DMS153 treated with DMSO at 0.1 percent for 48 hours (cell line): ENCODE measurements at regions not wholly inside any gene's neighbourhood (a gene's known extent, or its start where the extent isn't known, plus 50 kb on each side); places are given as distances from the start of the nearest gene placed in this dataset.
"Not testable (repeated sequence)": the region's sequence is repeated elsewhere in the genome, so short reads cannot be mapped to it uniquely, and the experiment has no call there.

Source experiments
- DNase-seq: peaks from one replicate; lab custom pipeline; 2025; ENCODE audit not compliant: unreplicated experiment; lab: John Stamatoyannopoulos, UW

DNA sequence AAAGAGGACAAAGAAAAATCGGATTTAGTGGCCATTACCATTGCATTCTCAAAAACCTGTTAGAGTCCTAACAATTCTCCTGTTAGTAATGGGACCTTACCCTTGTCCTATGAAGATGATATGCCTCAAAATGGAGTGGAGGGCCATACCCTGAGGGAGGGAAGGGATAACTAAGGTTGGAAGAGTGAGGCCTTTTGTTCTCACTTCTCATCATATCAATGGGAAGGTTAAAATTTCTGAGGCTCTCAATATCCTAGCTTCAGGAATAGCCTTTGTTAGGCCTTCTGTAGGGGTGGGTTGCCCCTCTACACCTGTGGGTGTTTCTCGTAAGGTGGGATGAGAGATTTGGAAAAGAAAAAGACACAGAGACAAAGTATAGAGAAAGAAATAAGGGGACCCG is 109.4 kb upstream of the SGIP1 start:
- DNase-seq = not testable (repeated sequence)

DNA sequence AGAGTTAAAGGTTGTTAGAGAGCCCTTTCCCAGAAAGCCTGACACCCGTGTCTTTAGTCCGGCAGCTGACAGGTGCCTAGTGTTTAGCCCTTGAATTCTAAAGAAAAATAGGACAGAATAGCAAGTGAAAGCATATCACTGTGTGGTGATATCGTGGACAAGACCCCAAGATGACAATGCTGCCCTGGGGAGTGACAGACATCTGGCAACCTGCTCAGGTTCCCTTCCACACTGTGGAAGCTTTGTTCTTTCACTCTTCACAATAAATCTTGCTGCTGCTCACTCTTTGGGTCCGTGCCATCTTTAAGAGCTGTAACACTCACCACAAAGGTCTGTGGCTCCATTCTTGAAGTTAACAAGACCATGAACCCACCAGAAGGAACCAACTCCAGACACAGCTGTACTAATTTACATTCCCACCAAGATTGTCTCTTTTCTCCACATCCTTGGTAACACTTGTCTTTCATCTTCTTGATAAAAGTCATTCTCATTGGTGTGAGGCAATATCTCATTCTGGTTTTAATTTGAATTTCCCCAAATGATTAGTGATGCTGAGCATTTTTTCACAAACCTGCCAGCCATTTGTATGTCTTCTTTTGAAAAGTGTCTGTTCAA is 107.6 kb upstream of the SGIP1 start:
- DNase-seq = no peak

DNA sequence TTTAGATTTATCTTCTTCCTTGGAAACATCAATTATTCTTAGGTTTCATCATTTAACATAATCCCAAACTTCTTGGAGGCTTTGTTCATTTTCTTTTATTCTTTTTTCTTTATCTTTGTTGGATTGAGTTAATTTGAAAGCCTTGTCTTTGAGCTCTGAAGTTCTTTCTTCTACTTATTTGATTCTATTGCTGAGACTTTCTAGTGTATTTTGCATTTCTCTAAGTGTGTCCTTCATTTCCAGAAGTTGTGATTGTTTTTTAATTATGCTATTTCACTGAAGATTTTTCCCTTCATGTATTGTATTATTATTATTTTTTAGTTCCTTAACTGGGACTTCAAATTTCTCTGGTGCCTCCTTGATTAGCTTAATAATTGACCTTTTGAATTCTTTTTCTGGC is 103.1 kb upstream of the SGIP1 start:
- not testable (repeated sequence) for DNase-seq

DNA sequence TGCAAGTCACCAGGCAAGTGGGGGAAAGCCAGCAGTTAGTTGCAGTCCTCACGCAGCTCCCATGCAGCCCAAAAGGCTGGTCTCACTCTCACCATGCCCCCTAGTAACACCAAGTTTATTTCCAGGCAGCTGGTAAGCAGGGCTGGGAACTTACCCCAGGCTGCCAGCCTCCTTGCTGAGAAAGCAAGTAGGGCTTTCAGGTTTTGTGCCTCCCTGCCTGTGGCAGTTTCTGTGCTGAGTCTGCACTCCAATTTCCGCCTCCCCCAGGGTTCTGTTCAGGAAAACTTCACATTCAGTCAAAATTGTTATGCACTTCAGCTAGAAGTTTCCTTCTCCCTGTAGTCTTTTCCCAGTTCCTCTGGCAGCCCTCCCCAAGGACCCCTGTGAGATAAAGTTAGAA is 102.0 kb upstream of the SGIP1 start:
- no peak for DNase-seq

GRCh38 chr1:66433611-66434010 is 100.3 kb upstream of the SGIP1 start:
- no peak for DNase-seq

DNA sequence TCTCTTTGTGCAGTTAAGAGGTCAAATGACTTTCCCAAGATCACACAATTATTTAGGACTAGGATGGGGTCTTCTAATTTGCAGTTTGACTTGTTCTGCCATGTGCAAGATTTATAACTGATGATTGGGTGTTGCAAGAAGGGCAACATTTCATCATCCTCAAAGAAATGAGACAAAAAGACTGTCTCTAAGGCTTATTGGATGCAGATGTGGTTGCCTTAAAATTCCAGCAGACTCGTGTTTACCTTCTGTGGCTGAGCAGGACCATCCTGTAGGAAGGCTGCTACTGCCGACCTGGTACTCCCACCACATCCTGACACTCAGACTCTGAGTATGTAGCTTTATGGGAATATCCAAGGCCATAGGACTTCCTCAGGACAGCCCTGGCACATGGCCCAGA is 99.9 kb upstream of the SGIP1 start:
- DNase-seq = no peak

- no peak for DNase-seq
Observed at GRCh38 chr1:66435541-66435940, 98.4 kb upstream of the SGIP1 start.

DNA sequence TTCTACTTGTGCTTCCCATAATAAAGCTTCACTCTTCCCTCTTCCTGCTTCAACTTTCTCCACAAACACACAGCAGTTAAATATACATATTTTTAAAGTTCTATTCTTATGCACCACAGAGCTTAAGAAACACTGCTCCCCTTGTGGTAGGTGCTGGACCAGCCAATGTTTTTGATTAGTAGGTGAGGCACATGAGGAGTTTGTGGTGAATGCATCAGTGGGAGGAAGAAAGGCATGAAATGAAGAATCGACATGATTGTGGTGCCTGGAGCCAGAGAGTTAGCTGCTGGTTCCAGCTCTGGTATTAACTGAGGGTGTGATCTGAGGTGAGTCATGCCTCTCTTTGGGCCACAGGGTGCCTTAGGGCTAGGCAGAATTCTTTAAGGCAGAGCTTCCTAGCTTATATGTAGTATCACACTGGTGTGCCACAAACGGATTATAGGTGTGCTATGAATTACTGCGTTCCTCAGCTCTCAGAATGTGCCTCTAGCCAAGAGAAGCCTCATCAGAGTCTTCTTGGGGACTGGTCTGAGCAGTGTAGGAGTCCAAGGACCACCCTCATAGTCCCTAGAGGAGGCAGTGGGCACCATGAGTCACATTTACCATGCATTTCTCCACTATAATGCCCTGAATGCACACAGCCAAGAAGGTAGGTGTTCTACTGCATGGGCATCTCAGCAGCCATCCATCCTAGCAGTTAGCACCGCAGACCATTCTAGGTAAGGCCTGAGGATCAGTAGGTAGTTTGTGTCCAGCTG is 97.4 kb upstream of the SGIP1 start:
- DNase-seq = no peak

- DNase-seq = no peak
Observed at GRCh38 chr1:66437136-66437401, 96.9 kb upstream of the SGIP1 start.

GRCh38 chr1:66438062-66438461 is 95.9 kb upstream of the SGIP1 start:
- DNase-seq = no peak

GRCh38 chr1:66438501-66438900 is 95.5 kb upstream of the SGIP1 start:
- no peak for DNase-seq

- DNase-seq = no peak
Observed at GRCh38 chr1:66439031-66439740, 94.8 kb upstream of the SGIP1 start.

DNA sequence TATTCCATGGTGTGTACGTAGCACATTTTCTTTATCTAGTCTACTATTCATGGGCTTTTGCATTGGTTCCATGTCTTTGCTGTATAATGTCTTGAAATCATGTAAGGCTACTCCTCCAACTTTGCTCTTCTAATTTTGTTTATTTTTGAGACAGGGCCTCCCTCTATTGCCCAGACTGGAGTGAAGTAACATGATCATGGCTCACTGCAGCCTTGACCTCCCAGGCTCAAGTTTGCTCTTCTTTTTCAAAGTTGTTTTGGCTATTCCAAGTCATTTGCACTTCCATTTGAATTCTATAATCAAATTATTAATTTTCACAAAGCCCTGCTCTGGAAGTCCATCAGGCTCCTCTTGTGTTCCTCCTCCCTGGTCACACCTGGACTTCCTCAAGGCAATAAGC is 90.2 kb upstream of the SGIP1 start:
- no peak for DNase-seq

DNA sequence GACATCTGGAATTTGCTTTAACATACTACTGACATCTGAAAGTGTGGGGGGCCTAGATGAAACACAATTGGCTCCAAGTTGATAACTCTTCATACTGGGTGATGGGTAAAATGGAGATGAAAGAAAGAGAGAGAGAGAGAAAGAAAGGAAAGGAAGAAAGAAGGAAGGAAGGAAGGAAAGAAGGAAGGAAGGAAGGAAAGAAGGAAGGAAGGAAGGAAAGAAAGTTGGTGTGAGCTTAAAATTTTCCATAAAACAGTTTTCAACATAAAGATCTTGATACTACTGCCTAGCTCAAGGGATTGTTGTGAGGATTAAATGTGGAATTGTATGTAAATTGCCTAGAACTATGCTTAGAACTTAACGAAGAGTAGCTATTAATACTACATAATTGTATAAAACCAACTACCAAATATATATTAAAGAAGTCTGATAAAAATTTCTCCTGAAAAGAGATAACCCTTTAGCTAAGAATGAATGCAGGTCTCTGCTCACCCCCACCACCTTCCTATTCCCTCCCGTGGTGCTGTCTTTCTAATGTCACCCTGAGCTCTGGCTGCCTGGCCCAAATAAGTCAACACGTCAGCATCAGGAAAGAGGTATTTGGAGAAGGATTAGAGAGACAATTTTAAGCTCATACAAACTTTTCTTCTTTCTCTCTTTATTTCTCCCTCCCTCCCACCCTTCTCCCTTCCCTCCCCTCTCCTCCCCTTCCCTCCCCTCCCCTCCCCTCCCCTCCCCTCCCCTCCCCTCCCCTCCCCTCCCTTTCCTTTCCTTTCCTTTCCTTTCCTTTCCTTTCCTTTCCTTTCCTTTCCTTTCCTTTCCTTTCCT is 89.3 kb upstream of the SGIP1 start:
- no peak for DNase-seq

GRCh38 chr1:66445492-66446181 is 88.3 kb upstream of the SGIP1 start:
- no peak for DNase-seq

- DNase-seq = peak; percentile 78
Observed at GRCh38 chr1:66446261-66447001, 87.5 kb upstream of the SGIP1 start.

DNA sequence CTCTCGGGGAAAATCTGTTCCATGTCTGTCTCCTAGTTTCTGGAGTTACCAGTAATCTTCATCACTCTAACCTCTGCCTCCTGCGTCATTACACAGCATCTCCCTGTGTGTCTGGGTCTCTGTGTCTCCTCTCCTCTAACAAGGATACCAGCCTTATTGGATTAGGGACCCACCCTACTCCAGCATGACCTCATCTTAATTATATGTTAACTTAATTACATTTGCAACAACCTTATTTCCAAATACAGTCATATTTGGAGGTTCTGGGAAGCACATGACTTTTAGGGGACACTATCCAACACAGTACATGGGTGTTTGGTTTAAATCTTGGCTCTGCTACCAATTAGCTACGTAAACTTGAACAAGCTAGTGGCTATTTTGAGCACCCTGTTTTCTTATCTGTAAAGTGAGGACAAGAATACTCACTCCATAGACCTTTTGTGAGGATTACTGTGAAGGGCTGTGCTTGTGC is 83.9 kb upstream of the SGIP1 start:
- DNase-seq = no peak

GRCh38 chr1:66450847-66451246 is 83.1 kb upstream of the SGIP1 start:
- DNase-seq = no peak

DNA sequence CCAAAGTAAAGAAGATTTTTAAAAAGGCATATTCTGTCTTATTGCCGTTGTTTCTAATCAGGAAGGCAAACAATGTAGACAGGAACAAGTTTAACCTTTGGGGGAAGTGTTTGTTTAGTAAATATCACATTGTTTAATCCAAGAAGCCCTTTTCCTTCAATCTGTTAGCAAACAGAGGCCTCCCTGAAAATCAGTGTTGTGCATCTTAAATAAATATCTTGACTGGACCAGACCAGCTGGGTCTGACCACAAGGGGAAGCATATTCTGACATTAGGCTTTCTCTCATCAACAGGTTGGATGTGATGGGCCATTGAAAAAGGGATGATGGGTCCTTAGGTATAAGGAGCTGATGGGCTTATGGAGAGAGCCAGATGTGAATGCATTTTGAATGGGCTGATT is 81.8 kb upstream of the SGIP1 start:
- no peak for DNase-seq

GRCh38 chr1:66452982-66453381 is 81.0 kb upstream of the SGIP1 start:
- DNase-seq = no peak
